ENCODE measurements at regions not wholly inside any gene's neighbourhood (a gene's known extent, or its start where the extent isn't known, plus 50 kb on each side); places are given as distances from the start of the nearest gene placed in this dataset.

DNA sequence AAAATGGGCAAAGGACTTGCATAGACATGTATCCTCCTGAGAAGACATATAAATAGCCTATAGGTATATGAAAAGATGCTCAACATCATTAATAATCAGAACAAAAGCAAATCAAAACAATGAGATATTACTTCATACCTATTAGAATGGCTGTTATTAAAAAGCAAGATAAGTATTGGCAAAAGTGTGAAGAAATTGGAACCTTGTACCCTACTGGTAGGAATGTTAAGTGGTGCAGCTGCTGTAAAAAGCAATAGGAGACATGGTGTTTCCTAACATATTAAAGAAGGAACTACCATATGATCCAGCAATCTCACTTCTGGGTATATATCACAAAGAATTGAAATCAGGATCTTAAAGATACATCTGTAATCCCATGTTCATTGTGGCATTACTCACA lies 69.8 kb upstream of the PRR16 start:
- FAIRE-seq (no peak), DNase-seq (ENCODE audit: low spot score) (no peak), ATAC-seq (no peak)
- ChIA-PET CTCF (ENCODE audit: low intra/inter-chr PET ratio, low total read pairs) (no interaction called here), POLR2A (no interaction called here)
- in situ Hi-C loops (cut with HindIII; ENCODE audit: extremely low pct_ligation_motif_present, low pct_unique_long_range_greater_than_20kb) = no loop called here
- Histone ChIP-seq H3K4me3 (replicated peaks in 1 of 3; ENCODE audit: insufficient read depth in 1 of 3, low read depth in 2 of 3, low read length in 3 of 3) (no peak overlapping the region), H3K4me1 (ENCODE audit: insufficient read depth, low read length) (no peaks in the 10 kb centered on the region), H4K20me1 (ENCODE audit: insufficient read depth, low read length) (no peaks in the 10 kb centered on the region), H3K4me2 (ENCODE audit: low read depth, low read length) (no peak overlapping the region), H3K27me3 (ENCODE audit: control insufficient read depth in 1 of 2, insufficient read depth in 2 of 2, low read length in 2 of 2) (no peaks in the 10 kb centered on the region), H3K36me3 (replicated peaks in 1 of 2; ENCODE audit: control insufficient read depth in 1 of 2, insufficient read depth in 2 of 2, low read length in 2 of 2) (no peaks in the 10 kb centered on the region), H3K27ac (ENCODE audit: extremely low read length, insufficient read depth, low read length) (no peak overlapping the region), H2AFZ (ENCODE audit: low read length) (no peak overlapping the region), H3K9ac (ENCODE audit: insufficient read depth, low read depth, low read length) (no peak overlapping the region), H3K79me2 (ENCODE audit: insufficient read depth, low read length) (no peaks in the 10 kb centered on the region), H3K9me3 (ENCODE audit: low read length) (peaks cover 11% of the 10 kb centered on the region; the same call in 1 of the 2 replicates)
- intact Hi-C loops (cut with micrococcal nuclease; ENCODE audit: unreplicated experiment) = no loop called here
- BruUV-seq (replicated peaks) = no TSS peak
- TF ChIP-seq XRCC5 (optimal IDR thresholded peaks at IDR 0.05; ENCODE audit: low read length) = no peak
- TF ChIP-seq ZNF282 (IDR thresholded peaks at IDR 0.05; ENCODE audit: partially characterized antibody) = no peak
- no peak for TF ChIP-seq BHLHE40 (IDR thresholded peaks at IDR 0.05; ENCODE audit: low read length)
- TF ChIP-seq, protein P1, sequence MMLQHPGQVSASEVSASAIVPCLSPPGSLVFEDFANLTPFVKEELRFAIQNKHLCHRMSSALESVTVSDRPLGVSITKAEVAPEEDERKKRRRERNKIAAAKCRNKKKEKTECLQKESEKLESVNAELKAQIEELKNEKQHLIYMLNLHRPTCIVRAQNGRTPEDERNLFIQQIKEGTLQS (CRISPR knock-in tag; IDR thresholded peaks at IDR 0.05) = no peak
- TF ChIP-seq NCOA2 (CRISPR knock-in tag; IDR thresholded peaks at IDR 0.05) = no peak
- TF ChIP-seq, protein P2, sequence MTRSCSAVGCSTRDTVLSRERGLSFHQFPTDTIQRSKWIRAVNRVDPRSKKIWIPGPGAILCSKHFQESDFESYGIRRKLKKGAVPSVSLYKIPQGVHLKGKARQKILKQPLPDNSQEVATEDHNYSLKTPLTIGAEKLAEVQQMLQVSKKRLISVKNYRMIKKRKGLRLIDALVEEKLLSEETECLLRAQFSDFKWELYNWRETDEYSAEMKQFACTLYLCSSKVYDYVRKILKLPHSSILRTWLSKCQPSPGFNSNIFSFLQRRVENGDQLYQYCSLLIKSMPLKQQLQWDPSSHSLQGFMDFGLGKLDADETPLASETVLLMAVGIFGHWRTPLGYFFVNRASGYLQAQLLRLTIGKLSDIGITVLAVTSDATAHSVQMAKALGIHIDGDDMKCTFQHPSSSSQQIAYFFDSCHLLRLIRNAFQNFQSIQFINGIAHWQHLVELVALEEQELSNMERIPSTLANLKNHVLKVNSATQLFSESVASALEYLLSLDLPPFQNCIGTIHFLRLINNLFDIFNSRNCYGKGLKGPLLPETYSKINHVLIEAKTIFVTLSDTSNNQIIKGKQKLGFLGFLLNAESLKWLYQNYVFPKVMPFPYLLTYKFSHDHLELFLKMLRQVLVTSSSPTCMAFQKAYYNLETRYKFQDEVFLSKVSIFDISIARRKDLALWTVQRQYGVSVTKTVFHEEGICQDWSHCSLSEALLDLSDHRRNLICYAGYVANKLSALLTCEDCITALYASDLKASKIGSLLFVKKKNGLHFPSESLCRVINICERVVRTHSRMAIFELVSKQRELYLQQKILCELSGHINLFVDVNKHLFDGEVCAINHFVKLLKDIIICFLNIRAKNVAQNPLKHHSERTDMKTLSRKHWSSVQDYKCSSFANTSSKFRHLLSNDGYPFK (CRISPR knock-in tag; IDR thresholded peaks at IDR 0.05; ENCODE audit: borderline replicate concordance) = no peak

DNA sequence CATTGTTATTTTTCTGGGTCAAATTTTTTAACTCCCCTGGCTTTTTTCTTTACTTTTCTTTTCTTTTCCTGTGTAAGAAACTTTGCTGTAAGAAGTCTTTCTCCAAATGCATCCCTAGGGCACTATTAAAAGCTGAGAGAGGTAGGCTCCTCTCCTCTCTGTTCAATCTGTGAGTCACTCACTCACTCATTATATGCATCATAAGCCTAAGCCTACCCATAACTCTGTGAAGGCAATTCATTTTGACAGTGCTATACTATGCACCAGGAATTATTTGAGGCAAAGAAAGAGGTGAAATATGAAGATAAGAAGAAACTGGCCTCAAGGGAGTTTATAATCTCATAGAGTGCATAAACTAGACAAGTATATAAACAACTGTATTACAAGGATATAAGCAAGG lies 67.9 kb upstream of the PRR16 start:
- Histone ChIP-seq H3K79me2 (ENCODE audit: insufficient read depth, low read length) (no peaks in the 10 kb centered on the region), H3K4me2 (ENCODE audit: low read depth, low read length) (no peak overlapping the region), H3K27me3 (ENCODE audit: control insufficient read depth in 1 of 2, insufficient read depth in 2 of 2, low read length in 2 of 2) (no peaks in the 10 kb centered on the region), H3K36me3 (replicated peaks in 1 of 2; ENCODE audit: control insufficient read depth in 1 of 2, insufficient read depth in 2 of 2, low read length in 2 of 2) (no peaks in the 10 kb centered on the region), H3K27ac (ENCODE audit: extremely low read length, insufficient read depth, low read length) (no peak overlapping the region), H3K4me3 (replicated peaks in 1 of 3; ENCODE audit: insufficient read depth in 1 of 3, low read depth in 2 of 3, low read length in 3 of 3) (no peak overlapping the region), H3K9ac (ENCODE audit: insufficient read depth, low read depth, low read length) (no peak overlapping the region), H4K20me1 (ENCODE audit: insufficient read depth, low read length) (no peaks in the 10 kb centered on the region), H2AFZ (ENCODE audit: low read length) (no peak overlapping the region), H3K9me3 (ENCODE audit: low read length) (peaks cover 24% of the 10 kb centered on the region), H3K4me1 (ENCODE audit: insufficient read depth, low read length) (no peaks in the 10 kb centered on the region)
- ChIA-PET CTCF (ENCODE audit: low intra/inter-chr PET ratio, low total read pairs) (no interaction called here), POLR2A (no interaction called here)
- in situ Hi-C loops (cut with HindIII; ENCODE audit: extremely low pct_ligation_motif_present, low pct_unique_long_range_greater_than_20kb) (no loop called here), intact Hi-C loops (cut with micrococcal nuclease; ENCODE audit: unreplicated experiment) (no loop called here)
- FAIRE-seq (no peak), DNase-seq (ENCODE audit: low spot score) (no peak), ATAC-seq (no peak)
- no TSS peak for BruUV-seq (replicated peaks)
- TF ChIP-seq CENPT (CRISPR knock-in tag; IDR thresholded peaks at IDR 0.05; ENCODE audit: low read depth) = no peak
- TF ChIP-seq, protein P3, sequence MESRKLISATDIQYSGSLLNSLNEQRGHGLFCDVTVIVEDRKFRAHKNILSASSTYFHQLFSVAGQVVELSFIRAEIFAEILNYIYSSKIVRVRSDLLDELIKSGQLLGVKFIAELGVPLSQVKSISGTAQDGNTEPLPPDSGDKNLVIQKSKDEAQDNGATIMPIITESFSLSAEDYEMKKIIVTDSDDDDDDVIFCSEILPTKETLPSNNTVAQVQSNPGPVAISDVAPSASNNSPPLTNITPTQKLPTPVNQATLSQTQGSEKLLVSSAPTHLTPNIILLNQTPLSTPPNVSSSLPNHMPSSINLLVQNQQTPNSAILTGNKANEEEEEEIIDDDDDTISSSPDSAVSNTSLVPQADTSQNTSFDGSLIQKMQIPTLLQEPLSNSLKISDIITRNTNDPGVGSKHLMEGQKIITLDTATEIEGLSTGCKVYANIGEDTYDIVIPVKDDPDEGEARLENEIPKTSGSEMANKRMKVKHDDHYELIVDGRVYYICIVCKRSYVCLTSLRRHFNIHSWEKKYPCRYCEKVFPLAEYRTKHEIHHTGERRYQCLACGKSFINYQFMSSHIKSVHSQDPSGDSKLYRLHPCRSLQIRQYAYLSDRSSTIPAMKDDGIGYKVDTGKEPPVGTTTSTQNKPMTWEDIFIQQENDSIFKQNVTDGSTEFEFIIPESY (CRISPR knock-in tag; IDR thresholded peaks at IDR 0.05) = no peak
- no peak for TF ChIP-seq CENPX (CRISPR knock-in tag; IDR thresholded peaks at IDR 0.05)
- TF ChIP-seq ZBTB42 (CRISPR knock-in tag; IDR thresholded peaks at IDR 0.05) = no peak
- TF ChIP-seq, protein P4, sequence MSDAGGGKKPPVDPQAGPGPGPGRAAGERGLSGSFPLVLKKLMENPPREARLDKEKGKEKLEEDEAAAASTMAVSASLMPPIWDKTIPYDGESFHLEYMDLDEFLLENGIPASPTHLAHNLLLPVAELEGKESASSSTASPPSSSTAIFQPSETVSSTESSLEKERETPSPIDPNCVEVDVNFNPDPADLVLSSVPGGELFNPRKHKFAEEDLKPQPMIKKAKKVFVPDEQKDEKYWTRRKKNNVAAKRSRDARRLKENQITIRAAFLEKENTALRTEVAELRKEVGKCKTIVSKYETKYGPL (CRISPR knock-in tag; IDR thresholded peaks at IDR 0.05) = no peak
- TF ChIP-seq ZFAT (CRISPR knock-in tag; conservative IDR thresholded peaks at IDR 0.05) = no peak
- no peak for TF ChIP-seq ZNF598 (CRISPR knock-in tag; IDR thresholded peaks at IDR 0.05; ENCODE audit: borderline replicate concordance)
- TF ChIP-seq ZNF230 (CRISPR knock-in tag; IDR thresholded peaks at IDR 0.05) = no peak

Measured in HepG2 (cell line).